H9 (cell line): ENCODE measurements at regions not wholly inside any gene's neighbourhood (a gene's known extent, or its start where the extent isn't known, plus 50 kb on each side); places are given as distances from the start of the nearest gene placed in this dataset.

Experiments used
- DNase-seq: peaks from one replicate; pipeline ENCODE4 v3.0.0-alpha.2; 2017
- H2AFZ ChIP-seq: one replicate; pipeline ENCODE4 v1.6.1; 2013; ENCODE audit warnings: mild to moderate bottlenecking, low read length, control low read depth, moderate library complexity
- H2AK5ac ChIP-seq: 2 replicates; pipeline ENCODE4 v1.6.1; 2013; ENCODE audit warnings: low read length, control low read depth, mixed read lengths; ENCODE audit not compliant: insufficient read length
- H2BK120ac ChIP-seq: one replicate; pipeline ENCODE4 v1.6.1; 2013; ENCODE audit warnings: low read depth, mild to moderate bottlenecking, low read length, control low read depth, inconsistent platforms; ENCODE audit not compliant: poor library complexity, severe bottlenecking
- H2BK12ac ChIP-seq: 2 replicates; pipeline ENCODE4 v1.6.1; 2013; ENCODE audit warnings: low read length, control low read depth, mixed read lengths, low read depth; ENCODE audit not compliant: insufficient read length
- H2BK15ac ChIP-seq: 2 replicates; pipeline ENCODE4 v1.6.1; 2013; ENCODE audit warnings: low read depth, low read length, control low read depth
- H2BK20ac ChIP-seq: one replicate; pipeline ENCODE4 v1.6.1; 2013; ENCODE audit warnings: low read depth, mild to moderate bottlenecking, low read length, control low read depth, inconsistent platforms; ENCODE audit not compliant: poor library complexity, severe bottlenecking
- H2BK5ac ChIP-seq: 2 replicates; pipeline ENCODE4 v1.6.1; 2013; ENCODE audit warnings: low read length, control low read depth, mixed read lengths; ENCODE audit not compliant: insufficient read length
- H3K14ac ChIP-seq: 2 replicates; pipeline ENCODE4 v1.6.1; 2013; ENCODE audit warnings: low read length, control low read depth; ENCODE audit not compliant: insufficient read depth
- H3K18ac ChIP-seq: 2 replicates; pipeline ENCODE4 v1.6.1; 2013; ENCODE audit warnings: low read depth, mild to moderate bottlenecking, mixed read lengths, low read length, control low read depth; ENCODE audit not compliant: insufficient read length
- H3K23ac ChIP-seq: 2 replicates; pipeline ENCODE4 v1.6.1; 2013; ENCODE audit warnings: low read length, control low read depth, mixed read lengths, low read depth; ENCODE audit not compliant: insufficient read length
- H3K23me2 ChIP-seq: 2 replicates; pipeline ENCODE4 v1.6.1; 2013; ENCODE audit warnings: low read depth, mild to moderate bottlenecking, mixed read lengths, low read length, control low read depth; ENCODE audit not compliant: insufficient read length, poor library complexity, severe bottlenecking
- H3K27ac ChIP-seq: 2 replicates; pipeline ENCODE4 v1.5.1; 2013; ENCODE audit warnings: low read length, control low read depth, mixed read lengths, low read depth; ENCODE audit not compliant: insufficient read length
- H3K27me3 ChIP-seq: 2 replicates; pipeline ENCODE4 v1.6.1; 2013; ENCODE audit warnings: low read length, control low read depth, inconsistent platforms; ENCODE audit not compliant: insufficient read depth
- H3K4ac ChIP-seq: 2 replicates; pipeline ENCODE4 v1.6.1; 2013; ENCODE audit warnings: low read depth, mild to moderate bottlenecking, control low read depth, inconsistent platforms, low read length, moderate library complexity
- H3K4me1 ChIP-seq: 2 replicates; pipeline ENCODE4 v1.6.1; 2013; ENCODE audit warnings: low read length, control low read depth, inconsistent platforms; ENCODE audit not compliant: insufficient read depth
- H3K4me2 ChIP-seq: 2 replicates; pipeline ENCODE4 v1.6.1; 2013; ENCODE audit warnings: low read length, control low read depth, mixed read lengths; ENCODE audit not compliant: insufficient read length, insufficient read depth
- H3K56ac ChIP-seq: 2 replicates; pipeline ENCODE4 v1.6.1; 2013; ENCODE audit warnings: low read depth, mild to moderate bottlenecking, mixed read lengths, low read length, control low read depth; ENCODE audit not compliant: insufficient read length
- H3K79me1 ChIP-seq: 2 replicates; pipeline ENCODE4 v1.6.1; 2013; ENCODE audit warnings: low read depth, mild to moderate bottlenecking, moderate library complexity, low read length, control low read depth, inconsistent platforms; ENCODE audit not compliant: insufficient read depth, poor library complexity, severe bottlenecking
- H3K79me2 ChIP-seq: 2 replicates; pipeline ENCODE4 v1.6.1; 2013; ENCODE audit warnings: low read length, control low read depth, inconsistent platforms; ENCODE audit not compliant: insufficient read depth
- H3K9ac ChIP-seq: 2 replicates; pipeline ENCODE4 v1.6.1; 2013; ENCODE audit warnings: low read length, control low read depth, mixed read lengths; ENCODE audit not compliant: insufficient read length; ENCODE audit errors: extremely low read depth
- H3K9me3 ChIP-seq: one replicate; pipeline ENCODE4 v1.6.1; 2013; ENCODE audit warnings: low read depth, low read length, inconsistent platforms; ENCODE audit not compliant: control insufficient read depth
- H3T11ph ChIP-seq: one replicate; pipeline ENCODE4 v1.6.1; 2013; ENCODE audit warnings: mild to moderate bottlenecking, low read length, control low read depth, inconsistent platforms
- H4K20me1 ChIP-seq: one replicate; pipeline ENCODE4 v1.6.1; 2013; ENCODE audit not compliant: control insufficient read depth, insufficient read length, insufficient read depth
- H4K5ac ChIP-seq: 2 replicates; pipeline ENCODE4 v1.6.1; 2013; ENCODE audit warnings: low read depth, mild to moderate bottlenecking, mixed read lengths, low read length, control low read depth; ENCODE audit not compliant: insufficient read length
- H4K8ac ChIP-seq: replicated peaks from 2 replicates; pipeline ENCODE4 v1.6.1; 2013; ENCODE audit warnings: low read length, control low read depth, mixed read lengths, low read depth; ENCODE audit not compliant: insufficient read length
- H4K91ac ChIP-seq: 2 replicates; pipeline ENCODE4 v1.6.1; 2013; ENCODE audit warnings: low read depth, mild to moderate bottlenecking, moderate library complexity, mixed read lengths, low read length, control low read depth; ENCODE audit not compliant: insufficient read length
- H3K27ac Mint-ChIP-seq, 3 experiments: 2 replicates in 2 of 3; 3 replicates in 1 of 3; pipeline ENCODE4 v1.8.0; 2020 to 2021; ENCODE audit warnings: mixed read lengths in 3 of 3, mild to moderate bottlenecking in 1 of 3, moderate library complexity in 1 of 3
- H3K27me3 Mint-ChIP-seq: 2 replicates; pipeline ENCODE4 v1.8.0; 2021; ENCODE audit warnings: low read depth, mild to moderate bottlenecking, moderate library complexity, mixed read lengths
- H3K36me3 Mint-ChIP-seq, 3 experiments: 2 replicates in 2 of 3; 3 replicates in 1 of 3; pipeline ENCODE4 v1.8.0; 2020 to 2021; ENCODE audit warnings: low read depth in 3 of 3, mixed read lengths in 3 of 3; ENCODE audit not compliant: insufficient read depth in 1 of 3
- H3K4me1 Mint-ChIP-seq, 2 experiments: 2 replicates each; pipeline ENCODE4 v1.8.0; 2020; ENCODE audit warnings: mixed read lengths in 2 of 2
- H3K4me3 Mint-ChIP-seq, 2 experiments: 2 replicates in 1 of 2; 3 replicates in 1 of 2; pipeline ENCODE4 v1.8.0; 2020 to 2021; ENCODE audit warnings: mild to moderate bottlenecking in 2 of 2, mixed read lengths in 2 of 2, moderate library complexity in 1 of 2
- H3K9me3 Mint-ChIP-seq, 2 experiments: 2 replicates in 1 of 2; 3 replicates in 1 of 2; pipeline ENCODE4 v1.8.0; 2020; ENCODE audit warnings: mild to moderate bottlenecking in 2 of 2, mixed read lengths in 2 of 2, moderate library complexity in 1 of 2
- WGBS: extraction: QIAGEN DNeasy Blood & Tissue Kit; methylation state at CpG from one replicate; pipeline ENCODE4 v1.1.7; 2013; ENCODE audit warnings: missing lambda C conversion rate, low lambda C conversion rate, mixed read lengths; ENCODE audit not compliant: insufficient read length; ENCODE audit errors: extremely low coverage; 5-methylcytosine and 5-hydroxymethylcytosine counted together
- TF ChIP-seq, protein P1 (sequence below): fragments of 200-600 bp; sonication (generic); conservative IDR thresholded peaks from 3 replicates; pipeline ENCODE4 v1.8.0; 2021; ENCODE audit warnings: antibody characterized with exemption, mild to moderate bottlenecking

GRCh38 chr1:181416268-181416860 lies 67.0 kb upstream of the CACNA1E start:
- Mint-ChIP-seq H3K9me3 (no peaks in the 10 kb centered on the region), H3K36me3 (no peaks in the 10 kb centered on the region), H3K4me1 (no peaks in the 10 kb centered on the region), H3K27me3 (peaks cover 9% of the 10 kb centered on the region), H3K4me3 (no peak overlapping the region), H3K27ac (no peak overlapping the region)
- no peak for DNase-seq
- H3T11ph ChIP-seq = no peak overlapping the region
- no peaks in the 10 kb centered on the region for H3K27me3 ChIP-seq
- TF ChIP-seq, protein P1, sequence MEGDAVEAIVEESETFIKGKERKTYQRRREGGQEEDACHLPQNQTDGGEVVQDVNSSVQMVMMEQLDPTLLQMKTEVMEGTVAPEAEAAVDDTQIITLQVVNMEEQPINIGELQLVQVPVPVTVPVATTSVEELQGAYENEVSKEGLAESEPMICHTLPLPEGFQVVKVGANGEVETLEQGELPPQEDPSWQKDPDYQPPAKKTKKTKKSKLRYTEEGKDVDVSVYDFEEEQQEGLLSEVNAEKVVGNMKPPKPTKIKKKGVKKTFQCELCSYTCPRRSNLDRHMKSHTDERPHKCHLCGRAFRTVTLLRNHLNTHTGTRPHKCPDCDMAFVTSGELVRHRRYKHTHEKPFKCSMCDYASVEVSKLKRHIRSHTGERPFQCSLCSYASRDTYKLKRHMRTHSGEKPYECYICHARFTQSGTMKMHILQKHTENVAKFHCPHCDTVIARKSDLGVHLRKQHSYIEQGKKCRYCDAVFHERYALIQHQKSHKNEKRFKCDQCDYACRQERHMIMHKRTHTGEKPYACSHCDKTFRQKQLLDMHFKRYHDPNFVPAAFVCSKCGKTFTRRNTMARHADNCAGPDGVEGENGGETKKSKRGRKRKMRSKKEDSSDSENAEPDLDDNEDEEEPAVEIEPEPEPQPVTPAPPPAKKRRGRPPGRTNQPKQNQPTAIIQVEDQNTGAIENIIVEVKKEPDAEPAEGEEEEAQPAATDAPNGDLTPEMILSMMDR = no peak
- no peak overlapping the region for H3K56ac ChIP-seq
- no peaks in the 10 kb centered on the region for H3K9me3 ChIP-seq
- no peak overlapping the region for H2AK5ac ChIP-seq
- H4K8ac ChIP-seq = no peak overlapping the region
- no peak overlapping the region for H3K23ac ChIP-seq
- no peak overlapping the region for H3K14ac ChIP-seq
- no peak overlapping the region for H2BK15ac ChIP-seq
- H2BK5ac ChIP-seq = no peak overlapping the region
- H3K9ac ChIP-seq = no peak overlapping the region
- no peaks in the 10 kb centered on the region for H3K79me2 ChIP-seq
- no CpG with 5 or more reads among the region's 7 CpGs for WGBS
- no peak overlapping the region for H3K27ac ChIP-seq
- H2BK12ac ChIP-seq = no peak overlapping the region
- H3K79me1 ChIP-seq = no peaks in the 10 kb centered on the region
- H3K4me2 ChIP-seq = no peak overlapping the region
- no peak overlapping the region for H3K18ac ChIP-seq
- no peak overlapping the region for H3K4ac ChIP-seq
- H2BK120ac ChIP-seq = no peak overlapping the region
- no peak overlapping the region for H4K91ac ChIP-seq
- H3K23me2 ChIP-seq = no peaks in the 10 kb centered on the region
- H3K4me1 ChIP-seq = no peaks in the 10 kb centered on the region
- H4K5ac ChIP-seq = no peak overlapping the region
- H4K20me1 ChIP-seq = no peaks in the 10 kb centered on the region
- H2BK20ac ChIP-seq = no peak overlapping the region
- H2AFZ ChIP-seq = no peak overlapping the region
